Liver (tissue), 3 donors: ENCODE measurements at regions not wholly inside any gene's neighbourhood (a gene's known extent, or its start where the extent isn't known, plus 50 kb on each side); places are given as distances from the start of the nearest gene placed in this dataset.

Source experiments
- ATF3 ChIP-seq: IDR thresholded peaks from 2 replicates; pipeline ENCODE4 v1.6.1; 2016; ENCODE audit warnings: antibody characterized with exemption
- EGR1 ChIP-seq, 2 donors: IDR thresholded peaks; 2 replicates each; pipeline ENCODE4 v1.6.1; 2016 to 2018; ENCODE audit warnings: antibody characterized with exemption in 2 of 2, low read depth in 2 of 2
- FOXA1 ChIP-seq: IDR thresholded peaks from 2 replicates; pipeline ENCODE4 v1.6.1; 2016; ENCODE audit warnings: antibody characterized with exemption
- HNF4A ChIP-seq, 2 donors: conservative IDR thresholded peaks; 2 replicates each; pipeline ENCODE4 v1.6.1; 2016; ENCODE audit warnings: antibody characterized with exemption in 2 of 2, mild to moderate bottlenecking in 2 of 2
- MAX ChIP-seq: IDR thresholded peaks from 2 replicates; pipeline ENCODE4 v1.6.1; 2016; ENCODE audit warnings: antibody characterized with exemption
- RAD21 ChIP-seq, 2 donors: IDR thresholded peaks; 2 replicates each; pipeline ENCODE4 v1.6.1; 2016; ENCODE audit warnings: antibody characterized with exemption in 2 of 2, mild to moderate bottlenecking in 2 of 2
- REST ChIP-seq: IDR thresholded peaks from 2 replicates; pipeline ENCODE4 v1.6.1; 2016; ENCODE audit warnings: antibody characterized with exemption, mild to moderate bottlenecking
- TF ChIP-seq, protein P1 (sequence below): fragments of 150-350 bp; IDR thresholded peaks from 2 replicates; pipeline ENCODE4 v1.5.1; 2017; ENCODE audit warnings: improper control_type of control experiment, low read depth, low read length; ENCODE audit not compliant: missing input control
- donor health status: healthy.
- donor health status: healthy.

DNA sequence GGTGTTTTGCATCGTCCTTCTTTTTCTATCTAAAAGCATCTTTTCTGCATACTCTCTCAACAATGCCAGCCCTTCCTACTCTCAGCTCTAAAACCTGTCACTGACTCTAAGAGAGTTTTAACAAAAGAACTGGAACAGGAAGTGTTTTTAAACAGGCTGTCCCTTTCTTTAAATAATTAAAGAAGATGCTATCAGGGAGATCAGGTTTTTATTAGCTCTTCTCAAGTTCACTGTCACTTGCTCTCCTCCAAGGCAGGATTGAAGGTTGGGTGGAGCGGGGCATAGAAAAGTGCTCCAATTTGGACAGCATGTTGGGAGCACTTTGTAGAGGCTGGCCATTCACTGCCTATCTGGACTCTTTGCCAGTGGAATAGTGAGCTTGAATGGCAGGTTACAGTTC, 56.4 kb upstream of the BARX2 start:
- TF ChIP-seq MAX (no peak), REST (no peak), ATF3 (no peak), HNF4A (conservative IDR thresholded peaks at IDR 0.05) (no peak), RAD21 (IDR thresholded peaks at IDR 0.05) (no peak), FOXA1 (no peak), EGR1 (IDR thresholded peaks at IDR 0.05; ENCODE audit: low read depth in 2 of 2) (no peak)
- TF ChIP-seq, protein P1, sequence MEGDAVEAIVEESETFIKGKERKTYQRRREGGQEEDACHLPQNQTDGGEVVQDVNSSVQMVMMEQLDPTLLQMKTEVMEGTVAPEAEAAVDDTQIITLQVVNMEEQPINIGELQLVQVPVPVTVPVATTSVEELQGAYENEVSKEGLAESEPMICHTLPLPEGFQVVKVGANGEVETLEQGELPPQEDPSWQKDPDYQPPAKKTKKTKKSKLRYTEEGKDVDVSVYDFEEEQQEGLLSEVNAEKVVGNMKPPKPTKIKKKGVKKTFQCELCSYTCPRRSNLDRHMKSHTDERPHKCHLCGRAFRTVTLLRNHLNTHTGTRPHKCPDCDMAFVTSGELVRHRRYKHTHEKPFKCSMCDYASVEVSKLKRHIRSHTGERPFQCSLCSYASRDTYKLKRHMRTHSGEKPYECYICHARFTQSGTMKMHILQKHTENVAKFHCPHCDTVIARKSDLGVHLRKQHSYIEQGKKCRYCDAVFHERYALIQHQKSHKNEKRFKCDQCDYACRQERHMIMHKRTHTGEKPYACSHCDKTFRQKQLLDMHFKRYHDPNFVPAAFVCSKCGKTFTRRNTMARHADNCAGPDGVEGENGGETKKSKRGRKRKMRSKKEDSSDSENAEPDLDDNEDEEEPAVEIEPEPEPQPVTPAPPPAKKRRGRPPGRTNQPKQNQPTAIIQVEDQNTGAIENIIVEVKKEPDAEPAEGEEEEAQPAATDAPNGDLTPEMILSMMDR: no peak
